CD1c-positive myeloid dendritic cell (primary cell): ENCODE measurements at regions not wholly inside any gene's neighbourhood (a gene's known extent, or its start where the extent isn't known, plus 50 kb on each side); places are given as distances from the start of the nearest gene placed in this dataset.

ENCODE experiments used
- DNase-seq: peaks from one replicate; pipeline ENCODE4 v3.0.0-alpha.2; 2016; ENCODE audit errors: extremely low spot score

DNA sequence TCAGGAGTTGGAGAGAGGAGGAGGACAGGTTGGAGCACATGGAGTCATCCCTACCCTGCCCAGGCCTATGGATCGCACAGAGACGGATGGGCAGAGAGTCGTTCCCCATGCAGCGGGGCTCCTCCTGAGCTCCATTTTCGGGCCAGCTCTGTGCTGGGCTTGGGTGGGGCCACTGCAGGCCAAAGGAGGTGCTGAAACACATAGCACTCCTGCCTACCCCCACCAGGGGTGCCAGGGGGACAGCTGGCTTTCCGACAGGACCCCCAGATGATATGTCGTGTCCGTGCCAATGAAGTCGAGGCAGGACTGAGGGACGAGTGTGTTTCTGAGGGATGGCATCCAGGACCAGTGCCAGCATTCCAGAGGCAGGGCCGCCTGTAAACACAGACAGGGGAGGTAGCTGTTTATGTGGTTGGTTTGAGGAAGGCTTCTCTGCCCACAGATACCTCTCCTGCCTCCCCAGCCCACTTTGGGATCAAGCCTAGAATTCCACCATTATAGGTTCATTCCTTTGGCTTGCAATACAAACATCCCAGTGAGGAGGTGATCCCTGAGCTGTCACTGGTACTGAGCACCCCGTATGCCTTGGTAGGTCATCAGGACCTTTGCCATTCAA is 116.6 kb downstream of the GLI2 start:
- no peak for DNase-seq

DNA sequence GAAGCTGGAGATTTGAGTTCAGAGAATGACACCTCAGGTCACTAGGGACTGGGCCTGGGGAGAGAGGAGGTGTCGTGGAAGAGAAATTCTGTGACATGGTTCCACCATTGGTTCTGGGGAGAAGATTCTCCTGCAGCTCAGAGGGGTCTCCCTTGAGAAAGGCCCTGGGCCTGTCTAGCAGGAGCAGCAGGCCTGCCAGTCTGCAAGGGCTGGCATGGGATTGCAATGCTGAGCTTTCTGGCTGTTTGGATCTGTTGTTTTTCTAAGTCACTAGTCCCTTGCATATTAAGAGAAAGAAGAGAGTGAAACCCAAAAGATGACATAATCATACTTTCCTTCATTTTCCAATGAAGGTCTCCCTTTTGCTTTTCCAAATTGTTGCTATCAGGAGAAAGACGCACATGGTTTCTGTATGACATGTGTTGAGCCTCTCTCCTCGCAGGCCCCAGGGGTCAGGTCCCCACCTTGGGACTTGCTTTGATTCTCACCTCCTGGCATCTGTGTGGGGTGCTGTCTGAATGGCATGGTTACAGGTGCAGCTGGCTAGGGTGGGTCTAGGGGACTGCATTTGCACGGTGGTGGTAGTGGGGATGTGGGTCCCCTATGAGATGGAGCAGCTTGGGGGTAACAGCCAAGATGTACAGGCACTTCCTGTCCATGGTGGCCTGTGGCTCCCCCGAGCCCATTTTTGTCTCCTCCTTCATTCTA is 117.8 kb downstream of the GLI2 start:
- no peak for DNase-seq

DNA sequence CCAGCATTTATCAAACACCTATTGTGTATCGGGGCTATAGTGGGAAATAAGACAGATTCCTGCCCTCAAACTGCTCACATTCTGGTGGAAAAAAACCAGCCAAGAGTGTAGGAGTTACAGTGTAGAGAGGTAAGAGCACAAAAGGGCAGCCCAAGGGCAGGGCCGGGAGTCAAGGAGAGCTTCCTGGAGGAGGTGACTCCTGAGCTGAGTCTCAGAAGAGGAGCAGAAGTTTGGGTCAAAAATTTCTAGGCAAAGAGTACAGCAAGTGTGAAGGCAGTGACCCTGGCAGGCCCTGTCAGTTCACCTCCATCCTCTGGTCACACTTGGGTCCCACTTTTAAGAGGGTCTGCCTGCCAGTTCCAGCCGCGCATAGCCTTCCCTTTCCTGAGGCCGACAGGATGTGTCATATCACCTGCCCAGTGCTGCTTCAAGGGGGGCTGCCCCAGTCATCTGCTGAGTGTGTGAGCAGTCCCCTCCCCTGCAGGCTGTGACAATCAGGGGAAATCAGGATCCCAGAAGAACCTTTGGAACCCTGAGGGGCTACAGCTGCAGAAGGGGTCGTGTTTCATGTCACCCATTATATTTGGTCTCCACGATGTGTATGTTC is 118.4 kb downstream of the GLI2 start:
- DNase-seq, result no peak

- no peak for DNase-seq
These were observed 119.3 kb downstream of the GLI2 start for GRCh38 chr2:120854766-120855530.

DNA sequence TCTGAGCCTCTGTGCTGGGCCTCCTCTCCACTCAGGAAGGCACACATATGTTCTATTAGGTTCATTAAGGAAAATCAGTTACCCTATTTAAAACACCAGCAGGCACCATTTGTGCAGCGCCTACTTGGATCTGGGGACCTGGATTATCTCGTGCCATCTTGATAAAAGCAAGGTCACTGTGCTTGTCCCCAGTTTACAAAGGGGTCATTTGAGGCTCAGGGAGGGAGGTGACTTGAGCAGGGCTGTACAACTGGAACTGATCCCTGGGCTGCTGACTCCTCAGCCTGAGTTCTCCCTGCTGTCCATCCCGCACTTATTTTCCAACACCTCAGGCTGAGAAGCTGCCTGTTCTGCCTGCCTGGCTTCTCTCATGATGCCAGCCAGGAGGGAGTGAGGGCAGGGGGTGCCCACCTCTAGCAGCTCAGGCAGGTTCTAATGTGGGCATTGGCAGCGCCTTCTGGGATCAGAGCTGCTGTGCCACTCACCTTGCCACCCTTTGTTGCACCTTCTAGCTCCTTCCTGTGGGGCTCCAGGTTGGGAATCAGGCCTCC is 120.3 kb downstream of the GLI2 start:
- DNase-seq, result no peak

GRCh38 chr2:120856421-120856862 is 120.8 kb downstream of the GLI2 start:
- DNase-seq, result no peak

- DNase-seq, result no peak
These were observed 121.8 kb downstream of the GLI2 start for GRCh38 chr2:120857422-120857821.

DNA sequence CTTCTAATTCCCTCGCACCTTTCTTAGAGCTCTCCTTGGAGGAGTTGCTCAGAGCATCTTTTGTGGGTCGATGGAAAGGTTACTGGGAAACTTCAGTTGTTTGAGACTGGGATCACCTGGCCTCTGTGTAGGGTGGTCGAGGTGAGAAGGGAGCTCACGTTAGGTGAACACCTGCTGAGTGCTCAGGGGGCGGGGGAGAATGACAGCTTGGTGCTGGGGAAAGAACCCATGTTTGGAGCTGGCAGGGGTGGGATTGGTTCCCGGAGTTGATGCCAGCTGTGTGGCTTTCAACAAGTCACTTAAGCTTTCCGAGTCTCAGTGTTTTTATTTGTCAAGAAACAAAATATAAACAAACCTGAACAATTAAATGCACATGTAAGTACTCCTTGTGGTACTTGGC is 122.3 kb downstream of the GLI2 start:
- DNase-seq, result no peak

GRCh38 chr2:120858361-120859106 is 122.9 kb downstream of the GLI2 start:
- no peak for DNase-seq

DNA sequence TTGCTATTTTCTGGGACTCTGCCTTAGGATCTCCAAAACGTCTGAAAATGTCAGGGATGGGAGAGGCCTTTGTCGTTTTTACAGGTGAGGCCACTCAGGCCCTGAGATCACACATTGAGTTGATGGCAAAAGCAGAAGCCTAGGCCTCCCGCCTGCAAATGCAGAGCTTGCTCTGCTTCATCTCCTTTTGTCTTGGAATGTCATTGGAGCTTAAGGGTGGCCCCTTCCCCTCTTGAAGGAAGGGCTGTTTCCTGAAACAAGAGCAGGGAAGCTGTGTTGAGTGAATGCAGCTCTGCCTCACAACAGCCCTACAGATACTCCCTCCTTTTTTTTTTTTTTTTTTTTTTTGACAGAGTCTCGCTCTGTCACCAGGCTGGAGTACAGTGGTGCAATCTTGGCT is 123.5 kb downstream of the GLI2 start:
- DNase-seq, result no peak

- no peak for DNase-seq
These were observed 124.3 kb downstream of the GLI2 start for GRCh38 chr2:120859814-120860578.

- no peak for DNase-seq
These were observed 124.9 kb downstream of the GLI2 start for GRCh38 chr2:120860579-120860922.

- no peak for DNase-seq
These were observed 125.5 kb downstream of the GLI2 start for GRCh38 chr2:120861191-120861575.

DNA sequence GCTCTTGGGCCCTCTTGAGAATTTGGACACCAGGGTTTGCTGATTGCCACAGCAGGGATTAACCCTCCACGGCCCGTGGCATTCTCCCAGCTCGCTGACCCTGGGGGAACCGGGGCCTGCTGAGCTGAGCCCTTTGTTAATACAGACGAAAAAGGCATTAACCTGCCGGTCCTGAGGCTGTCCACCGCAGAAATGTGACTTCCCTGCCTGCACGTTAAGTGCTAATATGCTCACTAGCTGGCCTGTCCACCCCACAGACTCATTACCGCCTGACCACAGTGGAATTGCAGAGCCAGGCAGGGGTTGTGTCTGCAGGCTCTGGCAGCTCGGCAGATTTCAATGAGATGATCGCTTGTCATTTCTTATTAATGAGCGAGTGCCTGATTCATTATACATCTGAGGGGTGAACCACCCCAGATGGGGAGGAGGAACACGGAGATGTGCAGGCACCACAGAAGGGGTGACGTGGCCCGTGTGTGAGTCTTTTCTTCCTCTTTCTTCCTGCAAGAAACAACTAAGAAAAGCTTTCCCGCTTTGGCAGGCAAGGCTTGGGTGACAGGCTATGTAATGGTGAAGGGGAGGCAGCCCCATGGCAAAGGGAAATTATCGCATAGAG is 126.0 kb downstream of the GLI2 start:
- DNase-seq, result no peak

- no peak for DNase-seq
These were observed 126.8 kb downstream of the GLI2 start for GRCh38 chr2:120862201-120863060.

DNA sequence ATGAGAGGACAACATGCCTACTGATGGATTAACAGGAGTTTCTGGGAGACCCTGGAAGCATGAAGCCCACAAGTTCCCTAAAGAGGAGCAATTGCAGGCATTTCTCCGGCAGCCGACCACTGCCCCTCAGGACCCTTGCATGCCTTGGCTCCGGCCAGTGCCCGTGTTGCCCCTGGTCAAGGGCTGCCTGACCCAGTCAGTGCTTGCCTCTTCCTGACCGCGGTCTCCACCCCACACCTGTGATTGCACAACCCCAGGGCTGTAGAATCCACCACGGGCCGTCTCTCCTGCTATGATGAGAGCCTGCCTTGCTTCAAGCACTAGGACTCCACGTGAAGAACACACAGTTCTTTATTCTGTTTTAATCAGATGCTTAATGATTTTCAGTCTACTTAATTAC is 127.5 kb downstream of the GLI2 start:
- DNase-seq, result no peak

DNA sequence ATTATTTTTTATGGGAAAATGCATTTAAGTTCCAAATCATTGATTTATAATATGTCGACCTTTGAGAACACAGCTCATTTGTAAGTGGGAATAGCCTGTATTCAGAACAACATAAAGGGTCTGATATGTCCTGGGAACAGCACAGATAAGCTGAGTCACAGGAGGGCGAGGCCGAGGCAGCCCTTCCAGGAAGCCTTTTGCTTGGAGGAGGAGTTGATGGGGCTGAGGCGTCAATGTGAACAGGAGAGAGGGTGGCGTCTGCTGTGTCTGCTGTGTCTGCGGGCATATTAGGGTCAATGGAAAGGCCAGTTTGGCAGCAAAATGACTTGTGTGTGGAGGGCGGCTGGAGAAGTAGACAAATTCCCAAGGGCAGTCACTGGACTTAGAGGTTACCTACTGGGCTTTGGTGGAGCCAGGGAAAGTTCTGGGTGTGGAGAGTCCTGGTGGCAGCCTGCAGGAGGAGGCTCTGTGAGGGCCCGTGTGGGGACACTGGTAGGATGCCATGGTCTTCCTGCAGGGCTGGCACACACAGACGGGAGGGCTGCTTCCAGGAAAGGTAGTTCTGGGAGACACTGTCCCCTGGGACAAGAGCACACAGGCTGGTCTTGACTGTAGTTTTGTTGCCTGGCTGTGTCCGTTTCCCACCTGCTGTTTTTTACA is 128.1 kb downstream of the GLI2 start:
- no peak for DNase-seq

DNA sequence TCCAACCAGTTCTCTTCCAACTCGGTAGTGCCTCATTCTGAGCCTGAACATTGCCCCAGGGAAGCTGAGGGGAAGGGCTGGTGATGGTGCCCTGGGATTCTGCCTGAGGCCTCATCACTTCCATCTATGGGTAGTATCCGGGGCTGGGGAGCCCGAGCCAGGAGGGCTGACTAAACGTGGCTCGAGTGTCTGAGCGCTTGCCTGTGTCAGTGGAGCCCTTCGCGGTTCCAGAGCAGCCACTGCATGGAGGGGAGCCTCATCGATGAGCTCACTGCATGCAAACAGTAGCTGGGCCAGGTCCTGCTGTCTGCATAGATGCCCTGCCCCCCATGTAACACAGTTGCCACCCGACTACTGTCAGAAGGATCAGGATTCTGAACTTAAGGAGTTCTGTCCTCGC is 129.3 kb downstream of the GLI2 start:
- DNase-seq, result no peak

GRCh38 chr2:120865656-120866055 is 130.0 kb downstream of the GLI2 start:
- DNase-seq, result no peak
